HG03565 (cell line): ENCODE measurements at regions not wholly inside any gene's neighbourhood (a gene's known extent, or its start where the extent isn't known, plus 50 kb on each side); places are given as distances from the start of the nearest gene placed in this dataset.

Source experiments
- ATAC-seq: cut with Tn5 transposase; IDR thresholded peaks from one replicate; pipeline ENCODE4 v1.9.1; 2021; ENCODE audit warnings: mild to moderate bottlenecking, moderate library complexity; ENCODE audit not compliant: unreplicated experiment

- ATAC-seq = no peak
Measured at GRCh38 chr12:115245020-115245419, 561.0 kb upstream of the TBX3 start.

GRCh38 chr12:115243933-115244628 lies 560.1 kb upstream of the TBX3 start:
- ATAC-seq = no peak

GRCh38 chr12:115240251-115240650 lies 556.3 kb upstream of the TBX3 start:
- ATAC-seq = no peak

- ATAC-seq = no peak
Measured at GRCh38 chr12:115235880-115236279, 551.9 kb upstream of the TBX3 start.

GRCh38 chr12:115233891-115234543 lies 550.0 kb upstream of the TBX3 start:
- no peak for ATAC-seq

- no peak for ATAC-seq
Measured at GRCh38 chr12:115232455-115233156, 548.6 kb upstream of the TBX3 start.

- ATAC-seq = no peak
Measured at GRCh38 chr12:115230606-115231005, 546.6 kb upstream of the TBX3 start.

- ATAC-seq = no peak
Measured at GRCh38 chr12:115229517-115229916, 545.5 kb upstream of the TBX3 start.

- ATAC-seq = no peak
Measured at GRCh38 chr12:115228434-115228833, 544.5 kb upstream of the TBX3 start.

GRCh38 chr12:115227137-115227615 lies 543.2 kb upstream of the TBX3 start:
- no peak for ATAC-seq

- ATAC-seq = no peak
Measured at GRCh38 chr12:115225845-115226244, 541.9 kb upstream of the TBX3 start.

- no peak for ATAC-seq
Measured at GRCh38 chr12:115223991-115224390, 540.0 kb upstream of the TBX3 start.

GRCh38 chr12:115223322-115223721 lies 539.3 kb upstream of the TBX3 start:
- no peak for ATAC-seq

- ATAC-seq = no peak
Measured at GRCh38 chr12:115222220-115222619, 538.2 kb upstream of the TBX3 start.

GRCh38 chr12:115216301-115216700 lies 532.3 kb upstream of the TBX3 start:
- ATAC-seq = no peak

GRCh38 chr12:115215544-115215943 lies 531.6 kb upstream of the TBX3 start:
- no peak for ATAC-seq

- no peak for ATAC-seq
Measured at GRCh38 chr12:115213538-115214016, 529.6 kb upstream of the TBX3 start.

GRCh38 chr12:115213118-115213517 lies 529.1 kb upstream of the TBX3 start:
- no peak for ATAC-seq

- ATAC-seq = no peak
Measured at GRCh38 chr12:115212356-115212755, 528.4 kb upstream of the TBX3 start.

GRCh38 chr12:115210533-115211252 lies 526.7 kb upstream of the TBX3 start:
- no peak for ATAC-seq

- no peak for ATAC-seq
Measured at GRCh38 chr12:115209230-115209629, 525.3 kb upstream of the TBX3 start.
